H1 (cell line): ENCODE measurements at regions not wholly inside any gene's neighbourhood (a gene's known extent, or its start where the extent isn't known, plus 50 kb on each side); places are given as distances from the start of the nearest gene placed in this dataset.

ENCODE experiments used
- ASH2L ChIP-seq: fragments of 200-600, 300-600 bp; sonication (generic); IDR thresholded peaks from one replicate; pipeline ENCODE4 v1.7.1; 2017; ENCODE audit warnings: low read length
- KDM5A ChIP-seq: fragments of 200-600 bp; IDR thresholded peaks from 2 replicates; pipeline ENCODE4 v1.7.1; 2012; ENCODE audit warnings: mild to moderate bottlenecking, low read length, inconsistent platforms, mixed read lengths
- RAD21 ChIP-seq, 2 experiments: IDR thresholded peaks in 1 of 2; conservative IDR thresholded peaks in 1 of 2; 2 replicates each; pipeline ENCODE4 v1.6.1; 2011; ENCODE audit warnings: low read depth in 2 of 2, low read length in 2 of 2, improper control_type of control experiment in 1 of 2, inconsistent platforms in 1 of 2, mild to moderate bottlenecking in 1 of 2, moderate library complexity in 1 of 2
- SP2 ChIP-seq: IDR thresholded peaks from 2 replicates; pipeline ENCODE4 v1.6.1; 2012; ENCODE audit warnings: mild to moderate bottlenecking, low read length, inconsistent platforms
- ZNF274 ChIP-seq: IDR thresholded peaks from 2 replicates; pipeline ENCODE4 v1.7.0; 2012; ENCODE audit warnings: low read length, borderline replicate concordance; ENCODE audit errors: extremely low read depth
- TF ChIP-seq, protein P1 (sequence below): IDR thresholded peaks from 2 replicates; pipeline ENCODE4 v1.6.1; 2011; ENCODE audit warnings: low read depth, mild to moderate bottlenecking, low read length; ENCODE audit not compliant: insufficient read depth
- TF ChIP-seq, protein P2 (sequence below): IDR thresholded peaks from 2 replicates; pipeline ENCODE4 v1.6.1; 2012; ENCODE audit warnings: inconsistent platforms

DNA sequence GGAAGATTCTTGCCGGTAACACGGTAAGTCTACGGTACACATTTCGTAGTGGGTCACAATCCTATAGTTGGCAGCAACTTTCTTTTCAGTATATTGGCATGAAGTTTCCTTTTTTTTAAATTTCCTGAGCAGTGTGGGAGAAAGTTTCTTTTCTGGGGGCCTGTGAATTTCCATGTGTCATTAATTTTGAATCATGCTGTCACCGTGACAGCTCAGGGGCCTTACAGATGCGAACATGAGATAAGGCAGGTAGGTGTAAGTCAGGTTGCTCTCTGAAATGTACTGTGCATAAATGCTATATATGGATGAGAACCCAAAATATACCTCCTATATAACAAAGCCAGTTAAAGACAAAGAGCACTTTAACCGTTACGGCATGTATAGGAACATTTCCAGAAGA, 65.4 kb upstream of the SEM1 start (continued):
- TF ChIP-seq, protein P1, sequence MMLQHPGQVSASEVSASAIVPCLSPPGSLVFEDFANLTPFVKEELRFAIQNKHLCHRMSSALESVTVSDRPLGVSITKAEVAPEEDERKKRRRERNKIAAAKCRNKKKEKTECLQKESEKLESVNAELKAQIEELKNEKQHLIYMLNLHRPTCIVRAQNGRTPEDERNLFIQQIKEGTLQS, result no peak
- TF ChIP-seq KDM5A (no peak), RAD21 (IDR thresholded peaks at IDR 0.05 in 1 of 2, conservative IDR thresholded peaks at IDR 0.05 in 1 of 2; ENCODE audit: low read depth in 2 of 2, low read length in 2 of 2) (no peak), ZNF274 (no peak), SP2 (no peak), ASH2L (no peak)
- TF ChIP-seq, protein P2, sequence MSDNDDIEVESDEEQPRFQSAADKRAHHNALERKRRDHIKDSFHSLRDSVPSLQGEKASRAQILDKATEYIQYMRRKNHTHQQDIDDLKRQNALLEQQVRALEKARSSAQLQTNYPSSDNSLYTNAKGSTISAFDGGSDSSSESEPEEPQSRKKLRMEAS, result no peak
